Keratinocyte (primary cell): ENCODE measurements at regions not wholly inside any gene's neighbourhood (a gene's known extent, or its start where the extent isn't known, plus 50 kb on each side); places are given as distances from the start of the nearest gene placed in this dataset.

Source experiments
- DNase-seq: peaks from one replicate; pipeline ENCODE4 v3.0.0-alpha.2; 2011; ENCODE audit warnings: low read depth, missing footprints, low spot score
- FAIRE-seq: peaks from 2 replicates; lab custom pipeline; 2011; peaks lifted over from hg19 to GRCh38; lab: Jason Lieb, UNC
- H2AFZ ChIP-seq: 2 replicates; pipeline ENCODE4 v1.6.0; 2012; ENCODE audit warnings: low read length, control low read depth, inconsistent platforms; ENCODE audit not compliant: control insufficient read depth
- H3K27ac ChIP-seq: 2 replicates; pipeline ENCODE4 v1.5.1; 2011; ENCODE audit warnings: low read length; ENCODE audit not compliant: control insufficient read depth, insufficient read depth
- H3K27me3 ChIP-seq: 3 replicates; pipeline ENCODE4 v1.6.0; 2011; ENCODE audit warnings: low read length; ENCODE audit not compliant: control insufficient read depth, insufficient read depth; ENCODE audit errors: extremely low read depth
- H3K36me3 ChIP-seq, 2 experiments: 2 replicates in 1 of 2; 3 replicates in 1 of 2; pipeline ENCODE4 v1.5.1; 2011; ENCODE audit warnings: low read length in 2 of 2, mild to moderate bottlenecking in 1 of 2; ENCODE audit not compliant: control insufficient read depth in 2 of 2, insufficient read depth in 2 of 2; ENCODE audit errors: extremely low read depth in 1 of 2
- H3K4me1 ChIP-seq: 3 replicates; pipeline ENCODE4 v1.5.1; 2011; ENCODE audit warnings: low read length; ENCODE audit not compliant: control insufficient read depth, insufficient read depth; ENCODE audit errors: extremely low read depth
- H3K4me2 ChIP-seq: 3 replicates; pipeline ENCODE4 v1.6.0; 2011; ENCODE audit warnings: low read depth, low read length; ENCODE audit not compliant: control insufficient read depth, insufficient read depth; ENCODE audit errors: extremely low read depth
- H3K4me3 ChIP-seq, 3 experiments: fragments of 200-600 bp in 1 of 3; sonication (generic) in 1 of 3; 2 replicates in 2 of 3; 3 replicates in 1 of 3; pipeline ENCODE4 v1.5.1; 2011 to 2016; ENCODE audit warnings: low read length in 3 of 3, mild to moderate bottlenecking in 3 of 3, control low read depth in 2 of 3, inconsistent platforms in 1 of 3, low read depth in 1 of 3, mixed read lengths in 1 of 3, mixed run types in 1 of 3, moderate library complexity in 1 of 3; ENCODE audit not compliant: control insufficient read depth in 2 of 3, insufficient read depth in 2 of 3; ENCODE audit errors: extremely low read depth in 1 of 3
- H3K79me2 ChIP-seq: 2 replicates; pipeline ENCODE4 v1.6.0; 2012; ENCODE audit warnings: low read length; ENCODE audit not compliant: control insufficient read depth, insufficient read depth
- H3K9ac ChIP-seq: 3 replicates; pipeline ENCODE4 v1.6.0; 2011; ENCODE audit warnings: low read length; ENCODE audit not compliant: control insufficient read depth, insufficient read depth; ENCODE audit errors: extremely low read depth
- H3K9me1 ChIP-seq: 3 replicates; pipeline ENCODE4 v1.6.0; 2011; ENCODE audit warnings: low read length; ENCODE audit not compliant: control insufficient read depth, insufficient read depth; ENCODE audit errors: extremely low read depth
- H3K9me3 ChIP-seq: 2 replicates; pipeline ENCODE4 v1.5.1; 2012; ENCODE audit warnings: low read depth, low read length; ENCODE audit not compliant: control insufficient read depth
- H4K20me1 ChIP-seq: 3 replicates; pipeline ENCODE4 v1.6.0; 2011; ENCODE audit warnings: low read length; ENCODE audit not compliant: control insufficient read depth, insufficient read depth; ENCODE audit errors: extremely low read depth
- EZH2 ChIP-seq: IDR thresholded peaks from one replicate; pipeline ENCODE4 v1.6.1; 2012; ENCODE audit warnings: inconsistent platforms, mild to moderate bottlenecking, low read length, moderate library complexity
- dilution Hi-C: fragments of 300-500 bp; cut with MboI; formaldehyde crosslinking; loops from one replicate; pipeline ENCODE4 v1.7.0; 2020; ENCODE audit warnings: low sequenced_read_pairs; ENCODE audit not compliant: extremely low pct_ligation_motif_present
- TF ChIP-seq, protein P1 (sequence below), 3 experiments: IDR thresholded peaks in 1 of 3; conservative IDR thresholded peaks in 1 of 3; optimal IDR thresholded peaks in 1 of 3; 2 replicates in 2 of 3; 3 replicates in 1 of 3; pipeline versions ENCODE3 to v1.5.1; 2011; ENCODE audit warnings: low read length in 3 of 3, mild to moderate bottlenecking in 3 of 3, moderate library complexity in 2 of 3, control low read depth in 1 of 3, inconsistent platforms in 1 of 3; ENCODE audit not compliant: insufficient read depth in 2 of 3; ENCODE audit errors: extremely low read depth in 1 of 3

DNA sequence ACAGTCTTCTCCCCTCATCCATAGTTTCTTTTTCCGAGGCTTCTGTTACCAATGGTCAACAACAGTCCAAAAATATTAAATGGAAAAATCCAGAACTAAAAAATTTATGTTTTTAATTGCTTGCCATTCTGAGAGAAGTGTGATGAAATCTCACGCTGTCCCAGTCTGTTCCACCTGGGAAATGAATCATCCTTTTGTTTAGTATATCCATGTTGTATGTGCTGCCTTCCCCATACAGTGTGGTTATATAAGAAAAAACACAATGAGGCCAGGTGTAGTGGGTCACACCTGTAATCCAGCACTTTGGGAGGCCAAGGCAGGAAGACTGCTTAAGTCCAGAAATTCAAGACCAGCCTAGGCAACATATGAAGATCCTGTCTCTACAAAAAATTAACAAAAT is 161.6 kb downstream of the CHIC2 start:
- Histone ChIP-seq H3K4me2 (no peak overlapping the region), H3K4me3 (no peak overlapping the region), H3K27me3 (no peaks in the 10 kb centered on the region), H3K79me2 (no peaks in the 10 kb centered on the region), H4K20me1 (no peaks in the 10 kb centered on the region), H3K9me1 (no peaks in the 10 kb centered on the region), H3K36me3 (no peaks in the 10 kb centered on the region), H3K9ac (no peak overlapping the region), H3K4me1 (peaks cover 21% of the 10 kb centered on the region), H3K9me3 (no peaks in the 10 kb centered on the region), H2AFZ (no peak overlapping the region), H3K27ac (no peak overlapping the region)
- DNase-seq (no peak), FAIRE-seq (peak; percentile 75)
- no peak for TF ChIP-seq EZH2
- TF ChIP-seq, protein P1, sequence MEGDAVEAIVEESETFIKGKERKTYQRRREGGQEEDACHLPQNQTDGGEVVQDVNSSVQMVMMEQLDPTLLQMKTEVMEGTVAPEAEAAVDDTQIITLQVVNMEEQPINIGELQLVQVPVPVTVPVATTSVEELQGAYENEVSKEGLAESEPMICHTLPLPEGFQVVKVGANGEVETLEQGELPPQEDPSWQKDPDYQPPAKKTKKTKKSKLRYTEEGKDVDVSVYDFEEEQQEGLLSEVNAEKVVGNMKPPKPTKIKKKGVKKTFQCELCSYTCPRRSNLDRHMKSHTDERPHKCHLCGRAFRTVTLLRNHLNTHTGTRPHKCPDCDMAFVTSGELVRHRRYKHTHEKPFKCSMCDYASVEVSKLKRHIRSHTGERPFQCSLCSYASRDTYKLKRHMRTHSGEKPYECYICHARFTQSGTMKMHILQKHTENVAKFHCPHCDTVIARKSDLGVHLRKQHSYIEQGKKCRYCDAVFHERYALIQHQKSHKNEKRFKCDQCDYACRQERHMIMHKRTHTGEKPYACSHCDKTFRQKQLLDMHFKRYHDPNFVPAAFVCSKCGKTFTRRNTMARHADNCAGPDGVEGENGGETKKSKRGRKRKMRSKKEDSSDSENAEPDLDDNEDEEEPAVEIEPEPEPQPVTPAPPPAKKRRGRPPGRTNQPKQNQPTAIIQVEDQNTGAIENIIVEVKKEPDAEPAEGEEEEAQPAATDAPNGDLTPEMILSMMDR (optimal IDR thresholded peaks at IDR 0.05 in 1 of 3, IDR thresholded peaks at IDR 0.05 in 1 of 3, conservative IDR thresholded peaks at IDR 0.05 in 1 of 3; ENCODE audit: extremely low read depth in 1 of 3, insufficient read depth in 2 of 3, low read length in 3 of 3): no peak
- dilution Hi-C loops: no loop called here

DNA sequence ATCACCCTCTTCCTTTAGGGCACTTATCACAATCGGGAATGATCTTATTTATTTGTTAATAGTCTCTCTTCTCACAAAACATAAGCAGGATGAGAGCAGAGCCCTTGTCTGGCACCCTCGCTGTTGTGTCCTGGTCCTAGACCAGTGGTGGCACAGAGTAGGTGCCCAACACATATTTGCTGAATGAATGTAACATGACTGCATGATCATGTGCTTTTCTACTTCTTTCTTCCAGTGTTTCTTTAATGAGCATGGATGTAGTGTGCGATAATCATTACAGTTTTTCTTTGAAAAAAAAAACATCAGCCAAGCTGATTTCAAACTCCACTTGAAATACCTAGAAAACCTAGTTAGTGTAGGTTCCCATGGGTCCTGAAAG is 164.1 kb downstream of the CHIC2 start:
- no peak for TF ChIP-seq EZH2
- TF ChIP-seq, protein P1 (optimal IDR thresholded peaks at IDR 0.05 in 1 of 3, IDR thresholded peaks at IDR 0.05 in 1 of 3, conservative IDR thresholded peaks at IDR 0.05 in 1 of 3; ENCODE audit: extremely low read depth in 1 of 3, insufficient read depth in 2 of 3, low read length in 3 of 3): no peak
- no peak overlapping the region for H2AFZ ChIP-seq
- FAIRE-seq: peak; percentile 20

More for the DNA sequence above, 164.1 kb downstream of the CHIC2 start:
- Histone ChIP-seq H3K27me3 (no peaks in the 10 kb centered on the region), H3K79me2 (no peaks in the 10 kb centered on the region), H3K4me1 (peaks cover 6% of the 10 kb centered on the region), H3K27ac (no peak overlapping the region), H3K36me3 (no peaks in the 10 kb centered on the region), H4K20me1 (no peaks in the 10 kb centered on the region), H3K9me1 (no peaks in the 10 kb centered on the region), H3K4me2 (no peak overlapping the region), H3K4me3 (no peak overlapping the region), H3K9me3 (no peaks in the 10 kb centered on the region), H3K9ac (no peak overlapping the region)
- dilution Hi-C loops: no loop called here
- DNase-seq: no peak
